GM12891 (cell line): ENCODE measurements at regions not wholly inside any gene's neighbourhood (a gene's known extent, or its start where the extent isn't known, plus 50 kb on each side); places are given as distances from the start of the nearest gene placed in this dataset.

Source experiments
- PAX5 ChIP-seq: IDR thresholded peaks from 2 replicates; pipeline ENCODE4 v1.6.1; 2011; ENCODE audit warnings: low read length, moderate library complexity, mild to moderate bottlenecking; ENCODE audit not compliant: insufficient read depth, severe bottlenecking
- POLR2A ChIP-seq: IDR thresholded peaks from 2 replicates; pipeline ENCODE4 v1.6.1; 2011; ENCODE audit warnings: low read depth, low read length, control low read depth
- POLR2AphosphoS5 ChIP-seq: IDR thresholded peaks from 2 replicates; pipeline ENCODE4 v1.6.1; 2011; ENCODE audit warnings: low read depth, low read length, control low read depth
- POU2F2 ChIP-seq: IDR thresholded peaks from 2 replicates; pipeline ENCODE4 v1.6.1; 2011; ENCODE audit warnings: low read depth, mild to moderate bottlenecking, control low read depth, low read length, moderate library complexity
- SPI1 ChIP-seq: IDR thresholded peaks from 2 replicates; pipeline ENCODE4 v1.6.1; 2011; ENCODE audit warnings: low read depth, low read length, control low read depth
- TAF1 ChIP-seq: IDR thresholded peaks from 2 replicates; pipeline ENCODE4 v1.6.1; 2011; ENCODE audit warnings: low read depth, low read length, control low read depth

DNA sequence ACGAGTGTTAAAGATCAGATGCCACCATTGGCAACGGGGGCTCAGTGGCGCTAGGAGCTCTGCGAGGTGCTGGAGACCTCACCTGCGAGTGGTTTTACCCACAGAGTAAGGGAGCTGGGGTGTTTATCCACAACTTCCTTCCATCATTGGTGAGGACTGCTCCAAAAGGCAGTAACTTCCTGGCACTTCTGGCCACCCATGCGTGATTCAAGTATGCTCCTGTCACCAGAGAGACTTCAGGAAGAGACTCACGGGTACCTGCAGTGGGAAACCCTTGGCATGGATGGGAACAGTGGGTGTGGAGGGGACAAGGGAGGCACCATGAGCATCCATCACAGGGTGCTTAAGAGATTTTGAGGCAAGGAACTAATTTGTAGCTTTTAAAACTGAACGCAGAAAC lies 53.2 kb downstream of the RIN2 start:
- TF ChIP-seq POLR2A (no peak), TAF1 (no peak), POLR2AphosphoS5 (no peak), PAX5 (no peak), SPI1 (no peak), POU2F2 (no peak)
